ENCODE measurements at regions not wholly inside any gene's neighbourhood (a gene's known extent, or its start where the extent isn't known, plus 50 kb on each side); places are given as distances from the start of the nearest gene placed in this dataset.

DNA sequence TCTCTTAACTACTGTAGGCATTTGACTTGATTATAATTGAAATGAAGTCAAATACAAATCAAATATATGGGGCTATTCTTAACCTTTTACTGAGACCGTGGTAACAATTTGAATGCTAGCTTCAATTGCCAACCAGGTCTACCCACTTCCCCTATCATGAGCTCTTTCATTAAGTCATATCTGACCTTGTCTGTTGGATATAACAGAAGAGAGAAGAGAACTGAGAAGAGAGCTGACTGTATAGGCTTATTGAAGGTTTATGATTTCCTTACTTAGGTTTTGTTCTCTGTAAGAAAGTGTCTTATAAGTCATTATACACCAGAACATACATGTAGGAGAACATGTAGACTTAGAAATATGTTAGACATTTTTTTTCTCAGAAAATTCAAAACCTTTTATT is 549.4 kb downstream of the COL12A1 start:
- ChIA-PET CTCF (ENCODE audit: unreplicated experiment) (no interaction called here), POLR2A (no interaction called here)
- Histone ChIP-seq H2AFZ (ENCODE audit: low read length) (no peak overlapping the region), H3K9me2 (ENCODE audit: insufficient read depth, low read length) (no peaks in the 10 kb centered on the region), H3K9me3 (ENCODE audit: low read length) (no peaks in the 10 kb centered on the region), H4K20me1 (ENCODE audit: insufficient read depth, low read length) (no peaks in the 10 kb centered on the region), H3K4me3 (ENCODE audit: low read depth, low read length, poor library complexity, severe bottlenecking) (no peak overlapping the region), H3K4me2 (ENCODE audit: low read length) (no peak overlapping the region), H3K79me2 (ENCODE audit: insufficient read depth, low read depth, low read length) (no peaks in the 10 kb centered on the region), H3K36me3 (ENCODE audit: insufficient read depth, low read length) (no peaks in the 10 kb centered on the region), H3K27ac (ENCODE audit: low read depth, low read length, poor library complexity, severe bottlenecking) (no peak overlapping the region), H3K4me1 (ENCODE audit: insufficient read depth, low read length, poor library complexity, severe bottlenecking) (no peaks in the 10 kb centered on the region)
- intact Hi-C loops (cut with micrococcal nuclease; ENCODE audit: unreplicated experiment) = no loop called here
- no TSS peak for BruUV-seq (replicated peaks)
- no peak for DNase-seq (ENCODE audit: low spot score)
- TF ChIP-seq EZH2phosphoT487 (IDR thresholded peaks at IDR 0.05; ENCODE audit: borderline replicate concordance, low read depth, low read length) = no peak
- TF ChIP-seq, protein P1, sequence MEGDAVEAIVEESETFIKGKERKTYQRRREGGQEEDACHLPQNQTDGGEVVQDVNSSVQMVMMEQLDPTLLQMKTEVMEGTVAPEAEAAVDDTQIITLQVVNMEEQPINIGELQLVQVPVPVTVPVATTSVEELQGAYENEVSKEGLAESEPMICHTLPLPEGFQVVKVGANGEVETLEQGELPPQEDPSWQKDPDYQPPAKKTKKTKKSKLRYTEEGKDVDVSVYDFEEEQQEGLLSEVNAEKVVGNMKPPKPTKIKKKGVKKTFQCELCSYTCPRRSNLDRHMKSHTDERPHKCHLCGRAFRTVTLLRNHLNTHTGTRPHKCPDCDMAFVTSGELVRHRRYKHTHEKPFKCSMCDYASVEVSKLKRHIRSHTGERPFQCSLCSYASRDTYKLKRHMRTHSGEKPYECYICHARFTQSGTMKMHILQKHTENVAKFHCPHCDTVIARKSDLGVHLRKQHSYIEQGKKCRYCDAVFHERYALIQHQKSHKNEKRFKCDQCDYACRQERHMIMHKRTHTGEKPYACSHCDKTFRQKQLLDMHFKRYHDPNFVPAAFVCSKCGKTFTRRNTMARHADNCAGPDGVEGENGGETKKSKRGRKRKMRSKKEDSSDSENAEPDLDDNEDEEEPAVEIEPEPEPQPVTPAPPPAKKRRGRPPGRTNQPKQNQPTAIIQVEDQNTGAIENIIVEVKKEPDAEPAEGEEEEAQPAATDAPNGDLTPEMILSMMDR (conservative IDR thresholded peaks at IDR 0.05; ENCODE audit: low read length) = no peak

DNA sequence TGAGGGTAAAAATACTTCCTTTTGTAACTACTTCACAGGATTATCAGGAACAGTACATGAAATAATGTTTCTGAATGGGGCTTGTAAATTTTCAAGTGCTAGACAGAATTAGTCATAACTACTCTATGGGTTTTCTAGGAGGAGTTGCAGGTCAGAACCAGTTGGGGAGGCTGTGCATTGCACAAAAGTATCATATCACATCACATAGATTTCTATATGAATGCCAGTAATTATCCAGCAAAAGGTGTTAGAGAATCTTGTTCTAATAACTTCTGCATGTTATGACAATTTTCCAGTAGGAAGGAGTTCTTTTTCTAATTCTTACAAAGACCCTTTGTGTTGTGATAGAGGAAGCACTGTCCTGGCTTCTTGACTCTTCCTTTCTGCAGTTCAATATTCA is 551.6 kb downstream of the COL12A1 start:
- Histone ChIP-seq H3K4me2 (ENCODE audit: low read length) (no peak overlapping the region), H3K36me3 (ENCODE audit: insufficient read depth, low read length) (no peaks in the 10 kb centered on the region), H3K79me2 (ENCODE audit: insufficient read depth, low read depth, low read length) (no peaks in the 10 kb centered on the region), H2AFZ (ENCODE audit: low read length) (no peak overlapping the region), H4K20me1 (ENCODE audit: insufficient read depth, low read length) (no peaks in the 10 kb centered on the region), H3K27ac (ENCODE audit: low read depth, low read length, poor library complexity, severe bottlenecking) (no peak overlapping the region), H3K9me3 (ENCODE audit: low read length) (no peaks in the 10 kb centered on the region), H3K4me1 (ENCODE audit: insufficient read depth, low read length, poor library complexity, severe bottlenecking) (no peaks in the 10 kb centered on the region), H3K9me2 (ENCODE audit: insufficient read depth, low read length) (no peaks in the 10 kb centered on the region), H3K4me3 (ENCODE audit: low read depth, low read length, poor library complexity, severe bottlenecking) (no peak overlapping the region)
- POLR2A ChIA-PET = no interaction called here
- no peak for DNase-seq (ENCODE audit: low spot score)
- CTCF ChIA-PET (ENCODE audit: unreplicated experiment) = no interaction called here
- BruUV-seq (replicated peaks) = no TSS peak
- intact Hi-C loops (cut with micrococcal nuclease; ENCODE audit: unreplicated experiment) = no loop called here
- TF ChIP-seq EZH2phosphoT487 (IDR thresholded peaks at IDR 0.05; ENCODE audit: borderline replicate concordance, low read depth, low read length) = no peak
- TF ChIP-seq, protein P1 (conservative IDR thresholded peaks at IDR 0.05; ENCODE audit: low read length) = no peak

DNA sequence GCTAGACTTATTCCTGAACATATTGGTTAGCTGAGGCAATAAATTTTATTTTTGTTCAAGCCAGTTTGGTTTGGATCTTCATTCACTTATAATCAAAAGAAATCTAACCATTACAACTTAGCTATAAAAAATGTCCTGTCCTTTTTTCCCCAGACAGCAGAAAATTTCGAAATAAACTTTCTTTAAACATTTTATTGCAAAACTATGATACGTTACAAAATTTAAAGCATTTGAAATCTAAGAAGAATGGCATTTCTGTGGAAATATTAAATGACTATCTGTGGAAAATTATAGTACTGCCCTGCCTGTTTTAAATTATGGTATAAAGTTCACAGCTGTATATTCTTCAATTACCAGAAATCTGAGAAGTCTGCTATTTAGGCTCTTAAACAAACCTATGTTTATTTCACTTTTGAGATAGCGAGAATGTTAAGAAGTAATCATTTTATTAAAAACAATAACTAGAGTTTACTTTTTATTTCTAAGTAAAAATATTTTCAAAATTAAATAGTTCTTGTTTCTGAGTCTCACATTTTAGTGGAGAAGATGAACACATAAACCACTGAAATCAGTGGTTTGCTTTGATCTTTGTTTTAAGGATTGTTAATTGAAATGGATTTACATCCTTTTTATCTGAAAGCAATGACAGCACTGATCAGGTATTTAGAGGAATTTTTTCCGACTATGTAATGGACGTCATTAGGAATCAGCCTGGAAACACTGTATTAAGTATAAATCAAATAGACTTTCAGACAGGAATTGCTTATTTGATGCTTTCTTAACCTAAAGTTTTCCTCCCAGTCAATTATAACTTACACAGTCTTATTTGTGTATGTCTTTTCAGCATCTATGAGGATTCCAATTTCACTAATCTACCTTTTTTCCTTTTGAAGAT is 553.7 kb downstream of the COL12A1 start:
- no peaks in the 10 kb centered on the region for H3K9me2 ChIP-seq (ENCODE audit: insufficient read depth, low read length)
- H3K4me3 ChIP-seq (ENCODE audit: low read depth, low read length, poor library complexity, severe bottlenecking) = no peak overlapping the region
- CTCF ChIA-PET (ENCODE audit: unreplicated experiment) = no interaction called here
- no peaks in the 10 kb centered on the region for H3K79me2 ChIP-seq (ENCODE audit: insufficient read depth, low read depth, low read length)
- no peak overlapping the region for H2AFZ ChIP-seq (ENCODE audit: low read length)
- H3K9me3 ChIP-seq (ENCODE audit: low read length) = no peaks in the 10 kb centered on the region
- no peaks in the 10 kb centered on the region for H4K20me1 ChIP-seq (ENCODE audit: insufficient read depth, low read length)
- no peak overlapping the region for H3K27ac ChIP-seq (ENCODE audit: low read depth, low read length, poor library complexity, severe bottlenecking)
- intact Hi-C loops (cut with micrococcal nuclease; ENCODE audit: unreplicated experiment) = no loop called here
- no peak for TF ChIP-seq EZH2phosphoT487 (IDR thresholded peaks at IDR 0.05; ENCODE audit: borderline replicate concordance, low read depth, low read length)
- TF ChIP-seq, protein P1 (conservative IDR thresholded peaks at IDR 0.05; ENCODE audit: low read length) = no peak
- no peaks in the 10 kb centered on the region for H3K36me3 ChIP-seq (ENCODE audit: insufficient read depth, low read length)
- DNase-seq (ENCODE audit: low spot score) = no peak
- no peak overlapping the region for H3K4me2 ChIP-seq (ENCODE audit: low read length)
- POLR2A ChIA-PET = interaction anchor here (0.6 to 1.0 kb wide), 2 partner anchors 24 to 1423 kb away, joined by 4 read pairs; no protein-coding TSS in a partner anchor
- no peaks in the 10 kb centered on the region for H3K4me1 ChIP-seq (ENCODE audit: insufficient read depth, low read length, poor library complexity, severe bottlenecking)
- BruUV-seq (replicated peaks) = no TSS peak
